ENCODE measurements at regions not wholly inside any gene's neighbourhood (a gene's known extent, or its start where the extent isn't known, plus 50 kb on each side); places are given as distances from the start of the nearest gene placed in this dataset.
"Not testable (repeated sequence)": the region's sequence is repeated elsewhere in the genome, so short reads cannot be mapped to it uniquely, and the experiment has no call there.

DNA sequence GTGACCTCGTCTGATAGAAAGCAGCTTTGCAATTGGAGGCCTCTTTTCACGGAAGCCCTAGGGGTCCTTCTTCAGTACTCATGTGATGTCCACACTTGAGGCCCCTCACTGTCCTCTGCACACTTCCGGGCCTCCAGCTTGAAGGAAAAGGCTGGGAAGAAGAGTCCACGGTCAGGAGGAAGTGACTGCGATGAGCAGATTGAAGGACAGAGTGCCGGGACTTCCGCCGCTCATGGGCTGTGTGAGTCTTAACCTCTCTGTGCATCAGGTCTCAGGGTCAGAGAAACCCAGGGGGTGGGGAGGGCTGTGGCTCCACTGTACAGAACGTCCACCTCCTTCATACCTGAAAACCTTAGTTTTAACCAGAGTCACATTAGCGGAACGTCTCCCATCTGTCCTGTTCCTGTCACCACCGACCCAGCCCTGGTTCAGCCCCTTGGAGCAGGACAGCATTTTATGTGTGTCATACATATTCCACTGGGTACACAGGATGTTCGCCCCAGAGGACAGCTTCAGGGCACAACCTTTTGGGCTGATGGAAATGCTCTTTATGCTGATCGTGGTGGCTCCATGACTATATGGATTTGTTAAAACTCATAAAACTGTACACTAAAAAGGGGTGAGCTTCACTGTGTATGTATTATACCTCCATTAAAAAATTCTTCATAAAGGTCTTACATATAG is 51.0 kb upstream of the SORCS2 start:
- no peak for DNase-seq

DNA sequence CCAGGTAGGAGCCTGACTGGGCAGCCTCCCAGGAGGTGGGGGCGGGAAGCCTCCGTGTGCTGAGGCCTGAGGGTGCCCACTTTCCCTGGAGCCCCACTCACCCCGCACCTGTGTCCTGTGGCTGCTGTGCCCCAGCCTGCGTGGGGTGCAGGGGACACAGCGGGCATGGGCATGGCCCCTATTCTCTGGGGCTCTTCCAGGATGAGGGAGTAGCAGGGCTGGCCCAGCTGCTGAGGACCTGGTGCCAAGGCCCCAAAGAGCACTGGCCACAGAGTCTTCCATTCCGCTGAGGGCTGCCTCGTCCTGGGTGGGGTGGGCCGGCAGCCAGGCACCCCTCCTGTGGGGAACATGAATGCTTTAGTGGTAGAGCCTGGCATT is 51.7 kb upstream of the SORCS2 start:
- no peak for DNase-seq

DNA sequence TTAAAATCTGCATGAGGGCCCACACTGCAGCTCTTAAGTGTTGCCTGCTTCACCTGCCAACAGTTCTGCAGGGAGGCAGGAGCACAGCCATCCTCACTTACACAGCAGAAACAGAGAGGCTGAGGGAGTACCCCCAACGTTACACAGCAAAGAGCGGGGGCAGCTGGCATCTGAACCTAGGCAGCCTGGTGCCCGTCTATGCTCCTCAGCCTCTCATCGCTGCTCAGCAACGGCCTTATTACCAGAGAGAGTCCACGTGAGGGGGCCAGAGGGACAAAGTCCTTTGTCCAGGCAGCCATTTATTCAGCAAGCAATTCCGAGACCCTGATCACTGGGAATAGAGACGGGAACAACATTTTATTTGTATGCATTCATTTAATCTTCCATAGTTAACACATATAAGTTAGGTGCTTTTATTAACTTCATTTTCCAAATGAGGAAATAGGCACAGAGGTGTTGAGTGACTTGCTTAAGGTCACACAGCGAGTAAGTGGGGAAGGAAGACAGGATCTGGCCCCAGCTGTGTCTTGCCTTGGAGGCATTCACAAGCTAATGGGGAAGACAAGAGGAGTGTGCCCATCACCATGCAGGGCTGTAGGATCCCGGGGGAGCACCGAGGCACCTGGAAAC is 52.2 kb upstream of the SORCS2 start:
- DNase-seq, result no peak

DNA sequence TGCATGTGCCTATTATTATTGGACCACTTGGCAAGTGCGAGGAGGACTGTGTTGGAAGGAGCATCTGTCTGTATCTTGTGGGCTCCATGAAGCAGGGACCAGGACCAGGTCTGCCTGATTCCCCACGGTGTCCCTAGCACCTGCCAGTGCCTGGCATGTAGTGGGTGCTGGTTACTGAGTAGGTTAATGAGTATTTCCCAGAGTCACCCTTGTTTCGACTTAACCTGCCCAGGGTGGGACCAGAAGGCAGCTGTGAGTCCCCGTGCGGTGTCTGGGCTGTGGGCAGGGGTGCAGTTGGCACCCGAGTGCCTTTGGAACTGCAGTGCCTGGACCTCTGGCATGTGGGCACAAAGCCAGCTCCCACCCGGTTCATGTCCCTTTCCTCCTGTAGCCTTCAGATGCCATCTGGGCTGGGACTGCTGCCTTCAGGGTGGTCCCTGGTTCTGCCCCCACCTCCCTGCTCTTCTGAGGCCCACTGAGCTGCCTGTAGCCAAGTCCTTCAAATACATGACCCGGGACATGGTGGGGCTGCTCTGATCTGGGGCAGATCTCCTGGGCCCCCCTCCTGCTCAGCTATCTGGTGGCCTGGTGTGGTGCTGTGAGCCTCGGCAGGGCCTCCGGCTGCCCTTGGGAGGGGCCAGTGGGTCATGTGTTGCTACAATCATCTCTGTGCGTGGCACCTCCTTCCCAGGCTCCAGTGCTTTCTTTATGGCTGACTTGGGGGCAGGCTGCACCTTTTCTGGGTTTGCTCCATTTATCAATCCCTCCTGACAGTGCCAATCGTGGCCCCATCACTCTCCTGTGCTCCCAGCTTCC is 53.0 kb upstream of the SORCS2 start:
- DNase-seq, result no peak

DNA sequence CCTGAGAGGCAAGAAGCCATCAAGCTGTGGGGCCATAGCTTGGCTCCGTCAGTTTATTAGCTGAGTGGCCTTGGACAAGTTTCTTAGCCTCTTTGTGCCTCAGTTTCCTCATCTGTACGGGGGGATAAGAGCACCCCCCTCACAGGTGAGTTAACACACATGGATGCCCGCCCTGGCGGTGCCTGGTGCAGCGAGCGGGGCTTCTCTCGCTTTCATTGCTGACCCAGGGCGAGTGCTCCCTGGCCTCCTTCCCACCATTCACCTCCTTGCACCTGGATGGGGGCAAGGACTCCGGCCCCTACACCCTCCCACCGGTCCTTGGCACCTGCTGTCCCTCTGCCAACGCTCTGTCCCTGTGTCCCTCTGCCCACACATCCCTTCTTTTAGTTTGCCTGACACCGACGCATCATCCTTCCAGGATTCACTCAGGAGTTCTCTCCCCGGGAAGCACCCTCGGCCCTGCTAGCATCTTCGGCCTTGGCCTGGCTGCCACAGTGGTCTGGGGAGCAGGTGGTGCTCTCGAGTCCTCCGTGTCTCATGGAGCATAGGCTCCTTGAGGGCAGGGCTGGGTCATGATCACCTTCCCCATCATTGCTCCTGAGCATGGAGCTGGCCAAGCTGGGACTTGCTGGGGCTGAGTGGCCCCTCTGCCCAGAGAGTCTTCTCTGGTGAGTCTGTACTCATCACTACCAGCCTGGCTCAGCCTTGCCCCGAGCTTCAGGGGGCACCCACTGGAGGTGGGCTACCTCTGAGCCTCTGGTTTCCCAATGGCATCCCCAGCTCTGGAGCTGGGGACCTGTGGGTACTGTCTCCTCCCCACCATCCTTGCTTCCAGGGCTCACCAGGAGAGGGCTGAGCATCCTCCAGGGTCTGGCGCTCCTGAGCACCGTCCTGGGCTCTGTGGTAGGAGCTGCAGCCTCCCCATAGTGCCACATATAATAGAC is 53.8 kb upstream of the SORCS2 start:
- DNase-seq, result no peak

DNA sequence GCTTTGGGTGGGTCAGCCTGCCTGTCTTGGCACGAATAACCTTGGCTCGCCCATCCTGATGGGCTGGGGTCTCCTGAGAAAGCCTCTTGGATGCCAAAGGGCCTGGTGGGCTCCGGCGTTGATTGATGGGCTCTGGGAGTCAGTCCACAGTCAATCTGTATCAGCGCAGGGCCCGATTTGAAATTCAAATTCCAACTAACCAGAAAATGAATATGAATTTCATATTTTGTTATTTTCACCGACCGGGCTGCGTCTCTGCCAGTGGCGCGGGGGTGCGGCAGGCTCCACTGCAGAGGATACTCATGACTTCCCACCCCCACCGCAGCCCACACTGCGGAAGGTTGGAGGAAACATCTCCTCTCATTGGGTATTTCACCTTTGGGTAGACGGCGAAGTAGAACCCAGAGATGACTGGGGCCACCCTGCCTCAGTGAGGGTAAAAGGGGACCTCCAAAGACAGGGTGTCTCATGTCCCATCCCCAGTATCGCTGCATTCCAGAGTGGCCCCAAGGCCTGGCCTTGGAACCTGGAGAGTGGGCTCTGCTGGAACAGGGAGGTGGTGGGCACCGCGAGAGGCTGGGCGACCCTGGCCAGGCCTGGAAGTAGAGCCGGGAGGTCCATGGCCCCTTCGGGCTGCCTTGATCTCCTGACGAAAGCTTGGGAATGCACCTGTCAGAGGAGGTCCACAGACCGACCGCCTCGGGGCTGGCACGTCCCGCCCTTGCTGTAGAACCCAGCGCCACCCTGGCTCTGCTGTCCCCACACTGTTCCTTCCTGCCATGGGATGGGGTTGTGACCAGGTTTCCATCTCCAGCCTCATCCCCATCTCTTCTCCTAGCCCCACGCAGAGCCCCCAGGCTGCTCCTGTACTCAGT is 54.8 kb upstream of the SORCS2 start:
- no peak for DNase-seq

DNA sequence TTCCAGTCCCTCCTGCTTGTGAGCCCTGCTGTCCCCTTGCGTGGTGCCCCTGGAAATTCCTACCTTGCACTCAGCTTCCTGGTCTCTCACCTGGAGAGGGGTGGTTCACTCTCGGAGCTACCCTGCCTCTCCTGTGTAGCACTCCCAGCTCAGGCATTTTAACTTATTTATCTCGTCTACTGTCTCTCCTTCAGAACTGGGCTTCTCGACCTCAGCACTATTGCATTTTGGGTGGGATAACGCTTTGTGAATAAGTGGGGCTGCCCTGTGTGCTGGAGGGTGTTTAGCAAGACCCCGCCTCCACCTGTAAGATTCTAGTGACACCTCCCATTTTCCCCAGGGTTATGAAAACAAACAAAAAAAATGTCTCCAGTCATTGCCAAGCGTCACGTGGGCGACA is 56.0 kb upstream of the SORCS2 start:
- no peak for DNase-seq

DNA sequence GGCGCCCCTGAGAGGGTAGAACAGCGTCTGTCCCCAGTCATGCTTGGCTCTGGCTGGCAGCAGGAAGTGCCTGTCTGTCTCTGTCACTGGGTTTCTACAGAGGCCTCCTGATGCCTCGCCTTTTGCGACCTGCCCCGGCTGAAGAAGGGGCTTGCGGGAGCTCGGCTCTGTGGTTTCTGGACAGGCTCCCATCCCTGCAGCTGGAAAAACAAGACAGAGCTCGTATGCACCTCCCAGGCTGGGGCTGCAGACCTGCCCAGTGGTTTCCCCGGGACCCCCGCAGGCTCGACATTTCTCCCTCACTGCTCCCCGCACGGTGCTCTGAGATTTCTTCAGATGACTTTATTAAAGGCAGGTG is 57.0 kb upstream of the SORCS2 start:
- DNase-seq, result peak; percentile 14 to 19

DNA sequence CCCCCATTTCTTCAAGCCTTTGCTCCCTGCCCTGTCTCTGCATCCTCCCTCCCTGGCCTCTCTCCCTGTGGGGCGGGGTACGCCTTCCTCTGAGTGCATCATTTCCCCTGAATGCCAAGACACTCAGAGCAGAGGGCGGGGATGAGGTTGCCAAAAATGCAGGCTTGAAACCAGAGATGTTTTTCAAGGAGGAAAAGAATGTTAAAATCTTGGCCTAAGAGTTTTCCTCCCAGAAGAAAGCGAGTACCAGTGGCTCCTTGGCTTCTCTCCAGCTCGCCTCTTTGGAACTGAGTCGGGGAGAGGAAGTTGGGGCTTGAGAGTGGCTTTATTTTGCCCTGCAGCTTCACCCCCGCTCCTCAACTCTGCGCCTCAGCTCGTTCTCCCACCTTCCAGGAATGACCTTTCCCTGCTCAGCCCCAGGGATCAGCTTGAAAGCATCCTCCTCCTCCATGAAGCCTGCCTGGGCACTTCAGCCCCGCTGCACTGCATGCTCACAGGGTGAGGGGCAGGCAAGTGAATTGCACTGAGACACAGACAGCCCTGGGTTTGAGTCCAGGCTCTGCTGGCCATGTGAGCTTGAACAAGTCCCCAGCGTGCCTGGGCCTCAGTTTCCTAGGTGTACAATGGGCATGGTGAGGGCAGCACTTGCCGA is 57.5 kb upstream of the SORCS2 start:
- peak; percentile 37 to 57 for DNase-seq

DNA sequence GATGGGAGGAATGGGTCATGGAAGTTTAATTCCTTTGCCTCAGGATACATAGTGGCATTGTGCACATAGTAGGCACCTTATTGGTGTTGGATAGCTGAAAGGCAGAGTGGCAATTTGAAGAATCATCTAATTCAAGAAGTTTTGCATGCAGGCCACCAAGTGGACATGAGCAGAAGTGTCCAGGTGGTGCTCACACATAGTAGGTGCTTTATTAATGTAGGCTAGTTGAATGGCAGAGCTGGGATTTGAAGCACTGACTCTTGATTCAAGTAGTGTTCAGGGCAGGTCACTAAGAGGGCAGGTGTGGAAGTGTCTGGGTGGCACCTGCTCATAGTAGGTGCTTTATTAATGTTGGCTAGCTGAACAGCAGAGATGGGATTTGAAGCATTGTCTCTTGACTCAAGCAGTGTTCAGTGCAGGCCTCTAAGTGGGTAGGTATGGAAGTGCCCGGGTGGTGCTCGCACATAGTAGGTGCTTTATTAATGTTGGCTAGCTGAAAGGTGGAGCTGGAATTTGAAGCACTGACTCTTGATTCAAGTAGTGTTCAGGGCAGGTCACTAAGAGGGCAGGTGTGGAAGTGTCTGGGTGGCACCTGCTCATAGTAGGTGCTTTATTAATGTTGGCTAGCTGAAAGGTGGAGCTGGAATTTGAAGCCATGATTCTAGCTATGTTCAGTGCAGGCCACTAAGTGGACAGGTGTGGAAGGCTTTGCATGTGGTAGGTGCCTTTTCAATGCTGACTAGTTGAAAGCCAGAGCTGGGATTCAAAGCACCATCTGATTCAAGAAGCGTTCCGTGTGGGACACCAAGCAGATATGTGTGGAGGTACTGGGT is 58.3 kb upstream of the SORCS2 start:
- DNase-seq, result not testable (repeated sequence)

DNA sequence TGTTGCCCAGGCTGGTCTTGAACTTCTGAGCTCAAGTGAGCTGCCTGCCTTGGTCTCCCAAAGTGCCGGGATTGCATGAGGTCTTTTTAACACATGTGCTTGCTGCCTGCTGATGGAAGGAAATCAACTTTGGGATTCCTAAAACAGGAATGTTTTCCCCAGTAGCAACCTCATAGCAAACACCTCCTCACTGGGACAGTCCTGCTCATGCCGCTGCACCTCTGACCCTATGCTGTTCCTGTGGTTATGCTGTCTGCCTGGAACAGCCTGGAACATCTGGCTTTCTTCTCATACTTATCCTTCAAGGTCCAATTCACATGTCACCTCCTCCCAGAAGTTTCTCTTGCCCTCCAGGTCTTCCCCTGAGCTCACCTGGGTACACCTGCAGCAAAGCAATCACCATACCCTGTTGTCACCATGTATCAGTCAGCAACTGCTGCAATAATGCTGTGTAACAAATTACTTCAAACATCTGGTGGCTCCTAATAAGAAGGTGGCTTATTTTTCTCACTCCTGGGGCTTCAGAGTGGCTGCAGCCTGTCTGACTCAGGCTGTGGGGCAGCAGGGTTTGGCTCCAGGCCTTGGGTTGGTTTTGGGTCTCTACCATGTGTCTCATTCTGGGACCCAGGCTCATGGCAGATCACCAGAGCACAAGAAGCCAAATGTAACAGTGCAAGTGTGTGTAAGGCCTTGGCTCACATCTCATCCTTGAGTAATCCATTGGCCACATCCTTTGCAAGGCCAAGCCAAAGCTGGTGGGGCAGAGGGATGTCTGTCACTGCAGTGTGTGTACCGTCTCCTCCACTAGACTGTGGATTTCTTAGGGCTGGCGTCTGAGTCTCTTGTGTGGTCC is 59.4 kb upstream of the SORCS2 start:
- no peak for DNase-seq

DNA sequence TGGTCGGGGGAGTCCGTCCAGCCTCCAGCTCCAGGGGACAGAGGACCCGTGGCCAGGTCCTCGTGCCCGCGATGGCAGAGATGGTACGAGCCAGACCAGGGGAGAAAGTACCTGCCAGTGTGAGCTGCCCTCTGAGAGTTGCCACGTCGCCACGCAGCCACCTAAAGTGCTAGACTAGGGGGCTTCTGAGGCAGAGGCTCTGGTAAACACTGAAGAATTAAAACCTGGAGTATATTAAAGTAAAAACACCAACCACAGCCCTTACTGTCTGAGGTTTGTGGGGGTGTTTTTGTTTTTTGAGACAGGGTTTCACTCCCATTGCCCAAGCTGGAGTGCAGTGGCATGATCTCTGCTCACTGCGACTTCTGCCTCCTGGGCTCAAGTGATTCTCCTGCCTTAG is 60.1 kb upstream of the SORCS2 start:
- no peak for DNase-seq

DNA sequence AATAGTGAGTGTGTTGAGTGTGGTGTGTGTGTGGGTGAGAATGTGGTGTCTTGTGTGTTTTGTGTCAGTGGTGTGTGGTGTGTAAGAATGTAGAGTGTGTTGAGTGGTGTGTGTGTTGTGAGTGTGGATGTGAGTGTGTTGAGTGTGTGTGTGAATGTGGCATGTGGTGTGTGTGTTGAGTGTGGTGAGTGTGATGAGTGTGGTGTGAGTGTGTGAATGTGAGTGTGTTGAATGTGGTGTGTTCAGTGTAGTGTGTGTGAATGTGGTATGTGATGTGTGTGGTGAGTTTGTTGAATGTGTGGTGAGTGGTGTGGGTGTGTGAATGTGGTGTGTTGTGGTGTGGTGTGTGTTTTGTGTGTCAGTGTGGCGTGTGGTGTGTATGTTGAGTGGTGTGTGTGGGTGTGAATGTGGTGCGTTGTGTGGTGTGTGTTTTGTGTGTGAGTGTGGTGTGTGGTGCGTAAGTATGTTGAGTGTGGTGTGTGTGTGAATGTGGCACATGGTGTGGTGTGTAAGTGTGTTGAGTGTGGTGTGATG is 60.8 kb upstream of the SORCS2 start:
- no peak for DNase-seq

DNA sequence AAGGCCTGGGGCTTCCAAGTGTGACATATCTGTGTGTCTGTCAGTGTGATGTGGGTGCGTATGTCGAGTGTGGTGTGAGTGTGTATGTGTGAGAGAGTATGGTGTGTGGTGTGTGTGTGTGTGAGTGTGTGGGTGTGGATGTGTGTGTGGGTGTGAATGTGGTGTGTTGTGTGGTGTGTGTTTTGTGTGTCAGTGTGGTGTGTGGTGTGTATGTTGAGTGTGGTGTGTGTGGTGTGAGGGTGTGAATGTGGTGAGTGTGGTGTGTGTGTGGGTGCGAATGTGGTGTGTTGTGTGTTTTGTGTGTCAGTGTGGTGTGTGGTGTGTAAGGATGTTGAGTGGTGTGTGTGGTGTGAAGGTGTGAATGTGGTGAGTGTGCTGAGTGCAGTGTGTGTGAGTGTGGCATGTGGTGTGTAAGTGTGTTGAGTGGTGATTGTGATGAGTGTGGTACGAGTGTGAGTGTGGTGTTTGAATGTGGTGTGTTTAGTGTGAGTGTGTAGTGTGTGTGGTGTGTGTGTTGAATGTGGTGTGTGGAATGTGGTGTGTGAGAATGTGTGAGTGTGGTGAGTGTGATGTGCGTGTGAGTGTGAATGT is 61.6 kb upstream of the SORCS2 start:
- DNase-seq, result no peak

DNA sequence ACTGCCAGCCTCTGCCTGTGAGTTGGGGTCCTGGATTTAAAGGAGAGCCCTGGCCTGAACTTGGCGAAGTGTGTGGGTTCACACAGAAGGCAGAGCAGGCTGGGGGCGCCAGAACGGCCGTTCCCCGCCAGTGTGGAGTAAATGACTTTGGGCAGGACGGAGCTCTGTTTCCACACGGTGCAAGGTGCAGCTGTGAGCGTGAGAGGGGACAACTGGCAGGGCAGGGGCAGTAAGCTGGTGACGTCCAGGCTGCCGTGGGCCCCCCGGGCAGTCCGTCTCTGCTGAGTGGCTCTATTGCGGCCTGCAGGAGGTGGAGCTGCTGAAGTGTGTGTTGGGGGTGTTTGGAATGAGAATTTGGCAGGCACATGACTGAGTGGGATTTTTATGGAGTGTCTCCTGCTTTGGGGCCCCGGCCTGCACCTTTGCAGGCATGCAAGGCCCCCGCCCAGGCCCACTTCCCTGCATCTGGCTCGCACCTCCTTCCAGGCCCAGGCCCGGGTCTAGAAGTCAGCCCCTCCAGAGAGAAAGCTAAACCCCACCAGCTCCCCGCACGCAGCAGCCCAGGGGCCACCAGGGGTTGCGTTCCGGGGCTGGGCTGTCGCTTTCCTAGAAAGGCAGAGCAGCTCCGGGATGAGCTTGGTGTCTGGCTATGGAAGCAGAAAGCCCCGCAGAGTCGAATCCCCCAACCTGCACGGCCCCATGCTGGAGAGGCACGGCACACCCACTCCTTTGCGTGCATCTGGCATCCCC is 62.2 kb upstream of the GRPEL1 start:
- DNase-seq, result no peak

DNA sequence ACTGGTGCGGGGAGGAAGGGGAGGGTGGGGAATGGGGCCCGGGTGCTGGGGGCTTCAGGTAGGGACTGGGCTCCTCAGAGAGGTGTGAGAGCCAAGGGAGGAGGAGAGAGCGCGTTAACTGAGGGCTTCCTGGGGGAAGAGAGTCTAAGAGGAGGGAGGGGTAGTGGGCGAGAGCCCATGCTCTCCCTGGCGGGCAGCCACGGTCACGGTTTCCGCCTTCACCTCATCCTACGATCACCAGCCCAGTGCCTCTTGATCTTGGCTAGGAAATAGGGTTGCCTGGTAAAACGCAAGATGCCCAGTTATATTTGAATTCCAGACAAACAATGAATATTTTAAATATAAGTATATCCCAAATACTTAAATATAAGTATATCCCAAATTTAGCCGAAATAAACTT is 60.8 kb upstream of the GRPEL1 start:
- no peak for DNase-seq

DNA sequence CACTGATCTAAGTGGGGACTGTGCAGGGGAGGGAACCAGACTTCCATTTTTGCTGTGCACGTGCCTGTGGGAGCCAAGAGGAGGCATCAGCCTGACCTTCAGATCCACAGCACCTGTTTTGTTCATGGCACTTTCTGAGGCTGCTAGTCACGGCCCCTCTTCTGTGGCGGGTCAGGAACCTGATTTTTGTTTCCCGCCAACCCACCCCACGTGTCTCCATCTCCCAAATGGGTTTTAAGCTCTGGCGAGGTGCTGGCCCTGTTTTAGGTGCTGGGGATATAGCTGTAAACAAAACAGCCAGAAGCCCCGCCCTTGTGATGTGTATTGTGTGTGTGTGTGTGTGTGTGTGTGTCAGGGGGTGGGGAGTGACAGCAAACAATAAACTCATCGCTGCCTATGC is 60.4 kb upstream of the GRPEL1 start:
- DNase-seq, result no peak

DNA sequence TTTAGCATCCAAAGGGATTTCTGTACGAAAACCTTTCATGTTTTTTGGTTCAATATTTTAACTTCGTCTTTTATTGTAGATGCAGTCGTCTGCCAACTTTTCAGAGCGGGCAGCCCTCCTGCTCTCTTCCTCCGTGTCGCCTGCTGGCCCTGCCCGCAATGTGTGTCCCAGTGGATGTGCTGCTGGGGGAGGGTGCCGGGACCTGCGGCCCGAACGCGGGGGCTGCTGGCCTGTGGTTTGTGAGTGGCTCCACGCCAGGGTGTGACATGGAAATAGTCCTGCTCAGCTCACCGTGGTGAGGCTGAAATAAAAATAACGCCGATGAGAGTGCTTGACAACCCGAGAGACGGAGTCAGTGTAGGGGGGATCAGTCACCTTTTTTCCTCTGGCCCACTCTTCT is 59.7 kb upstream of the GRPEL1 start:
- no peak for DNase-seq

All from Kasumi-1 (cell line).